GM23248 (cell line): ENCODE measurements at regions not wholly inside any gene's neighbourhood (a gene's known extent, or its start where the extent isn't known, plus 50 kb on each side); places are given as distances from the start of the nearest gene placed in this dataset.

ENCODE experiments used
- DNase-seq: peaks from one replicate; pipeline ENCODE4 v3.0.0-alpha.2; 2015
- H2AFZ ChIP-seq: fragments of 200-600 bp; sonication (generic); 2 replicates; pipeline ENCODE4 v1.6.1; 2016; ENCODE audit warnings: antibody characterized with exemption
- H3F3A ChIP-seq: fragments of 200-600 bp; sonication (generic); 2 replicates; pipeline ENCODE4 v1.6.1; 2016; ENCODE audit warnings: mild to moderate bottlenecking, antibody characterized with exemption, mixed run types; ENCODE audit not compliant: insufficient read depth
- H3K27ac ChIP-seq: fragments of 200-600 bp; sonication (generic); 2 replicates; pipeline ENCODE4 v1.5.1; 2016; ENCODE audit warnings: mild to moderate bottlenecking
- H3K27me3 ChIP-seq: fragments of 200-600 bp; sonication (generic); replicated peaks from 2 replicates; pipeline ENCODE4 v1.6.1; 2016; ENCODE audit warnings: mild to moderate bottlenecking; ENCODE audit not compliant: insufficient read depth
- H3K36me3 ChIP-seq: fragments of 200-600 bp; sonication (generic); 2 replicates; pipeline ENCODE4 v1.6.1; 2016; ENCODE audit warnings: low read depth, mild to moderate bottlenecking
- H3K4me1 ChIP-seq: fragments of 200-600 bp; sonication (generic); 2 replicates; pipeline ENCODE4 v1.6.1; 2016; ENCODE audit warnings: mild to moderate bottlenecking; ENCODE audit not compliant: insufficient read depth
- H3K4me2 ChIP-seq: fragments of 200-600 bp; sonication (generic); one replicate; pipeline ENCODE4 v1.6.1; 2016; ENCODE audit warnings: mild to moderate bottlenecking; ENCODE audit not compliant: unreplicated experiment
- H3K4me3 ChIP-seq: fragments of 200-600 bp; sonication (generic); 2 replicates; pipeline ENCODE4 v1.5.1; 2016; ENCODE audit warnings: mild to moderate bottlenecking
- H3K79me2 ChIP-seq: fragments of 200-600 bp; sonication (generic); 2 replicates; pipeline ENCODE4 v1.6.1; 2016; ENCODE audit warnings: mild to moderate bottlenecking; ENCODE audit not compliant: insufficient read depth
- H3K9ac ChIP-seq: fragments of 200-600 bp; sonication (generic); 2 replicates; pipeline ENCODE4 v1.6.1; 2016; ENCODE audit warnings: mild to moderate bottlenecking
- H3K9me2 ChIP-seq: fragments of 200-600 bp; sonication (generic); 2 replicates; pipeline ENCODE4 v1.6.1; 2016; ENCODE audit warnings: mixed run types, mild to moderate bottlenecking, moderate library complexity; ENCODE audit not compliant: insufficient read depth
- H3K9me3 ChIP-seq: fragments of 200-600 bp; sonication (generic); one replicate; pipeline ENCODE4 v1.6.1; 2017; ENCODE audit warnings: low read depth
- H4K20me1 ChIP-seq: fragments of 200-600 bp; sonication (generic); 2 replicates; pipeline ENCODE4 v1.6.0; 2016; ENCODE audit not compliant: insufficient read depth
- EZH2 ChIP-seq: fragments of 200-600 bp; sonication (generic); IDR thresholded peaks from 2 replicates; pipeline ENCODE4 v1.6.1; 2018; ENCODE audit warnings: antibody characterized with exemption, mild to moderate bottlenecking; ENCODE audit not compliant: insufficient read depth, poor library complexity, severe bottlenecking
- EZH2phosphoT487 ChIP-seq: fragments of 200-600 bp; sonication (generic); IDR thresholded peaks from 2 replicates; pipeline ENCODE4 v1.6.1; 2018; ENCODE audit warnings: antibody characterized with exemption, moderate library complexity, mild to moderate bottlenecking, low read depth; ENCODE audit not compliant: insufficient read depth
- WGBS, 2 experiments: methylation state at CpG; one replicate each; pipeline ENCODE4 v1.1.6; 2015 to 2017; ENCODE audit warnings: low lambda C conversion rate in 2 of 2, low coverage in 1 of 2; ENCODE audit errors: missing lambda C conversion rate in 2 of 2; 5-methylcytosine and 5-hydroxymethylcytosine counted together
- in situ Hi-C: fragments of 300-500 bp; cut with MboI; formaldehyde crosslinking; loops from 2 replicates; pipeline ENCODE4 v1.15.0; 2020

GRCh38 chr11:130815097-130815802, 101.0 kb downstream of the SNX19 start:
- no peak overlapping the region for H2AFZ ChIP-seq
- H3K4me1 ChIP-seq, result no peaks in the 10 kb centered on the region; the same call in 1 of the 2 replicates
- no peak overlapping the region for H3K27ac ChIP-seq
- TF ChIP-seq EZH2phosphoT487 (no peak), EZH2 (no peak)
- peaks cover 27% of the 10 kb centered on the region; the same call in 1 of the 2 replicates for H3K27me3 ChIP-seq
- no peak overlapping the region for H3K4me2 ChIP-seq
- no peaks in the 10 kb centered on the region for H4K20me1 ChIP-seq
- H3K79me2 ChIP-seq, result no peaks in the 10 kb centered on the region
- no peak for DNase-seq
- H3K36me3 ChIP-seq, result no peaks in the 10 kb centered on the region
- no peak overlapping the region for H3K9ac ChIP-seq
- WGBS, 2 experiments, result 92% methylated on average over 9 of the region's 9 CpGs
- no peaks in the 10 kb centered on the region for H3K9me3 ChIP-seq
- H3K9me2 ChIP-seq, result no peaks in the 10 kb centered on the region
- no peaks in the 10 kb centered on the region for H3F3A ChIP-seq
- in situ Hi-C loops, result no loop called here
- H3K4me3 ChIP-seq, result no peak overlapping the region

- Histone ChIP-seq H3K27me3 (peaks cover 30% of the 10 kb centered on the region; the same call in 1 of the 2 replicates), H3K4me1 (no peaks in the 10 kb centered on the region; the same call in 1 of the 2 replicates), H2AFZ (no peak overlapping the region), H3F3A (no peaks in the 10 kb centered on the region), H3K9me3 (no peaks in the 10 kb centered on the region), H3K36me3 (no peaks in the 10 kb centered on the region), H3K4me3 (no peak overlapping the region), H3K4me2 (no peak overlapping the region), H3K9ac (no peak overlapping the region), H3K27ac (no peak overlapping the region), H3K9me2 (no peaks in the 10 kb centered on the region), H4K20me1 (no peaks in the 10 kb centered on the region), H3K79me2 (no peaks in the 10 kb centered on the region)
- TF ChIP-seq EZH2 (no peak), EZH2phosphoT487 (no peak)
- no peak for DNase-seq
- 78 to 85% methylated on average over 7 of the region's 7 CpGs for WGBS, 2 experiments
- in situ Hi-C loops, result no loop called here
These were observed 100.3 kb downstream of the SNX19 start for GRCh38 chr11:130815956-130816355.

GRCh38 chr11:130816546-130817329, 99.5 kb downstream of the SNX19 start:
- 46 to 47% methylated on average over 15 of the region's 15 CpGs for whole genome bisulfite sequencing, 2 experiments
- Histone ChIP-seq H3K9me3 (no peaks in the 10 kb centered on the region), H4K20me1 (no peaks in the 10 kb centered on the region), H2AFZ (no peak overlapping the region), H3K27ac (no peak overlapping the region), H3K9me2 (no peaks in the 10 kb centered on the region), H3K27me3 (peaks cover 30% of the 10 kb centered on the region; the same call in 1 of the 2 replicates), H3K4me1 (no peaks in the 10 kb centered on the region; the same call in 1 of the 2 replicates), H3K79me2 (no peaks in the 10 kb centered on the region), H3K9ac (no peak overlapping the region), H3K4me3 (no peak overlapping the region), H3K36me3 (no peaks in the 10 kb centered on the region), H3F3A (no peaks in the 10 kb centered on the region), H3K4me2 (no peak overlapping the region)
- TF ChIP-seq EZH2phosphoT487 (no peak), EZH2 (no peak)
- in situ Hi-C loops, result no loop called here
- peak; percentile 21 for DNase-seq

GRCh38 chr11:130817330-130817944, 98.8 kb downstream of the SNX19 start:
- Histone ChIP-seq H3K4me2 (no peak overlapping the region), H3K79me2 (no peaks in the 10 kb centered on the region), H3K27me3 (peaks cover 29% of the 10 kb centered on the region; the same call in 1 of the 2 replicates), H3K4me1 (no peaks in the 10 kb centered on the region; the same call in 1 of the 2 replicates), H3K9ac (no peak overlapping the region), H3K36me3 (no peaks in the 10 kb centered on the region), H3K9me2 (no peaks in the 10 kb centered on the region), H4K20me1 (no peaks in the 10 kb centered on the region), H2AFZ (no peak overlapping the region), H3K9me3 (no peaks in the 10 kb centered on the region), H3K27ac (no peak overlapping the region), H3F3A (no peaks in the 10 kb centered on the region), H3K4me3 (no peak overlapping the region)
- TF ChIP-seq EZH2 (no peak), EZH2phosphoT487 (no peak)
- in situ Hi-C loops, result no loop called here
- peak; percentile 72 for DNase-seq
